H9 (cell line): ENCODE measurements at regions not wholly inside any gene's neighbourhood (a gene's known extent, or its start where the extent isn't known, plus 50 kb on each side); places are given as distances from the start of the nearest gene placed in this dataset.
A peak's percentile ranks its signal among the peaks of the same experiment; 100 is the strongest.

Source experiments
- DNase-seq: peaks from one replicate; pipeline ENCODE4 v3.0.0-alpha.2; 2017
- H2AFZ ChIP-seq: one replicate; pipeline ENCODE4 v1.6.1; 2013; ENCODE audit warnings: mild to moderate bottlenecking, low read length, control low read depth, moderate library complexity
- H2AK5ac ChIP-seq: 2 replicates; pipeline ENCODE4 v1.6.1; 2013; ENCODE audit warnings: low read length, control low read depth, mixed read lengths; ENCODE audit not compliant: insufficient read length
- H2BK120ac ChIP-seq: one replicate; pipeline ENCODE4 v1.6.1; 2013; ENCODE audit warnings: low read depth, mild to moderate bottlenecking, low read length, control low read depth, inconsistent platforms; ENCODE audit not compliant: poor library complexity, severe bottlenecking
- H2BK12ac ChIP-seq: 2 replicates; pipeline ENCODE4 v1.6.1; 2013; ENCODE audit warnings: low read length, control low read depth, mixed read lengths, low read depth; ENCODE audit not compliant: insufficient read length
- H2BK15ac ChIP-seq: 2 replicates; pipeline ENCODE4 v1.6.1; 2013; ENCODE audit warnings: low read depth, low read length, control low read depth
- H2BK20ac ChIP-seq: one replicate; pipeline ENCODE4 v1.6.1; 2013; ENCODE audit warnings: low read depth, mild to moderate bottlenecking, low read length, control low read depth, inconsistent platforms; ENCODE audit not compliant: poor library complexity, severe bottlenecking
- H2BK5ac ChIP-seq: 2 replicates; pipeline ENCODE4 v1.6.1; 2013; ENCODE audit warnings: low read length, control low read depth, mixed read lengths; ENCODE audit not compliant: insufficient read length
- H3K14ac ChIP-seq: 2 replicates; pipeline ENCODE4 v1.6.1; 2013; ENCODE audit warnings: low read length, control low read depth; ENCODE audit not compliant: insufficient read depth
- H3K18ac ChIP-seq: 2 replicates; pipeline ENCODE4 v1.6.1; 2013; ENCODE audit warnings: low read depth, mild to moderate bottlenecking, mixed read lengths, low read length, control low read depth; ENCODE audit not compliant: insufficient read length
- H3K23ac ChIP-seq: 2 replicates; pipeline ENCODE4 v1.6.1; 2013; ENCODE audit warnings: low read length, control low read depth, mixed read lengths, low read depth; ENCODE audit not compliant: insufficient read length
- H3K23me2 ChIP-seq: 2 replicates; pipeline ENCODE4 v1.6.1; 2013; ENCODE audit warnings: low read depth, mild to moderate bottlenecking, mixed read lengths, low read length, control low read depth; ENCODE audit not compliant: insufficient read length, poor library complexity, severe bottlenecking
- H3K27ac ChIP-seq: 2 replicates; pipeline ENCODE4 v1.5.1; 2013; ENCODE audit warnings: low read length, control low read depth, mixed read lengths, low read depth; ENCODE audit not compliant: insufficient read length
- H3K27me3 ChIP-seq: 2 replicates; pipeline ENCODE4 v1.6.1; 2013; ENCODE audit warnings: low read length, control low read depth, inconsistent platforms; ENCODE audit not compliant: insufficient read depth
- H3K4ac ChIP-seq: 2 replicates; pipeline ENCODE4 v1.6.1; 2013; ENCODE audit warnings: low read depth, mild to moderate bottlenecking, control low read depth, inconsistent platforms, low read length, moderate library complexity
- H3K4me1 ChIP-seq: 2 replicates; pipeline ENCODE4 v1.6.1; 2013; ENCODE audit warnings: low read length, control low read depth, inconsistent platforms; ENCODE audit not compliant: insufficient read depth
- H3K4me2 ChIP-seq: 2 replicates; pipeline ENCODE4 v1.6.1; 2013; ENCODE audit warnings: low read length, control low read depth, mixed read lengths; ENCODE audit not compliant: insufficient read length, insufficient read depth
- H3K56ac ChIP-seq: 2 replicates; pipeline ENCODE4 v1.6.1; 2013; ENCODE audit warnings: low read depth, mild to moderate bottlenecking, mixed read lengths, low read length, control low read depth; ENCODE audit not compliant: insufficient read length
- H3K79me1 ChIP-seq: 2 replicates; pipeline ENCODE4 v1.6.1; 2013; ENCODE audit warnings: low read depth, mild to moderate bottlenecking, moderate library complexity, low read length, control low read depth, inconsistent platforms; ENCODE audit not compliant: insufficient read depth, poor library complexity, severe bottlenecking
- H3K79me2 ChIP-seq: 2 replicates; pipeline ENCODE4 v1.6.1; 2013; ENCODE audit warnings: low read length, control low read depth, inconsistent platforms; ENCODE audit not compliant: insufficient read depth
- H3K9ac ChIP-seq: 2 replicates; pipeline ENCODE4 v1.6.1; 2013; ENCODE audit warnings: low read length, control low read depth, mixed read lengths; ENCODE audit not compliant: insufficient read length; ENCODE audit errors: extremely low read depth
- H3K9me3 ChIP-seq: one replicate; pipeline ENCODE4 v1.6.1; 2013; ENCODE audit warnings: low read depth, low read length, inconsistent platforms; ENCODE audit not compliant: control insufficient read depth
- H3T11ph ChIP-seq: one replicate; pipeline ENCODE4 v1.6.1; 2013; ENCODE audit warnings: mild to moderate bottlenecking, low read length, control low read depth, inconsistent platforms
- H4K20me1 ChIP-seq: one replicate; pipeline ENCODE4 v1.6.1; 2013; ENCODE audit not compliant: control insufficient read depth, insufficient read length, insufficient read depth
- H4K5ac ChIP-seq: 2 replicates; pipeline ENCODE4 v1.6.1; 2013; ENCODE audit warnings: low read depth, mild to moderate bottlenecking, mixed read lengths, low read length, control low read depth; ENCODE audit not compliant: insufficient read length
- H4K8ac ChIP-seq: replicated peaks from 2 replicates; pipeline ENCODE4 v1.6.1; 2013; ENCODE audit warnings: low read length, control low read depth, mixed read lengths, low read depth; ENCODE audit not compliant: insufficient read length
- H4K91ac ChIP-seq: 2 replicates; pipeline ENCODE4 v1.6.1; 2013; ENCODE audit warnings: low read depth, mild to moderate bottlenecking, moderate library complexity, mixed read lengths, low read length, control low read depth; ENCODE audit not compliant: insufficient read length
- H3K27ac Mint-ChIP-seq, 3 experiments: 2 replicates in 2 of 3; 3 replicates in 1 of 3; pipeline ENCODE4 v1.8.0; 2020 to 2021; ENCODE audit warnings: mixed read lengths in 3 of 3, mild to moderate bottlenecking in 1 of 3, moderate library complexity in 1 of 3
- H3K27me3 Mint-ChIP-seq: 2 replicates; pipeline ENCODE4 v1.8.0; 2021; ENCODE audit warnings: low read depth, mild to moderate bottlenecking, moderate library complexity, mixed read lengths
- H3K36me3 Mint-ChIP-seq, 3 experiments: 2 replicates in 2 of 3; 3 replicates in 1 of 3; pipeline ENCODE4 v1.8.0; 2020 to 2021; ENCODE audit warnings: low read depth in 3 of 3, mixed read lengths in 3 of 3; ENCODE audit not compliant: insufficient read depth in 1 of 3
- H3K4me1 Mint-ChIP-seq, 2 experiments: 2 replicates each; pipeline ENCODE4 v1.8.0; 2020; ENCODE audit warnings: mixed read lengths in 2 of 2
- H3K4me3 Mint-ChIP-seq, 2 experiments: 2 replicates in 1 of 2; 3 replicates in 1 of 2; pipeline ENCODE4 v1.8.0; 2020 to 2021; ENCODE audit warnings: mild to moderate bottlenecking in 2 of 2, mixed read lengths in 2 of 2, moderate library complexity in 1 of 2
- H3K9me3 Mint-ChIP-seq, 2 experiments: 2 replicates in 1 of 2; 3 replicates in 1 of 2; pipeline ENCODE4 v1.8.0; 2020; ENCODE audit warnings: mild to moderate bottlenecking in 2 of 2, mixed read lengths in 2 of 2, moderate library complexity in 1 of 2
- CTCF ChIP-seq: fragments of 200-600 bp; sonication (generic); conservative IDR thresholded peaks from 3 replicates; pipeline ENCODE4 v1.8.0; 2021; ENCODE audit warnings: antibody characterized with exemption, mild to moderate bottlenecking
- WGBS: extraction: QIAGEN DNeasy Blood & Tissue Kit; methylation state at CpG from one replicate; pipeline ENCODE4 v1.1.7; 2013; ENCODE audit warnings: missing lambda C conversion rate, low lambda C conversion rate, mixed read lengths; ENCODE audit not compliant: insufficient read length; ENCODE audit errors: extremely low coverage; 5-methylcytosine and 5-hydroxymethylcytosine counted together

DNA sequence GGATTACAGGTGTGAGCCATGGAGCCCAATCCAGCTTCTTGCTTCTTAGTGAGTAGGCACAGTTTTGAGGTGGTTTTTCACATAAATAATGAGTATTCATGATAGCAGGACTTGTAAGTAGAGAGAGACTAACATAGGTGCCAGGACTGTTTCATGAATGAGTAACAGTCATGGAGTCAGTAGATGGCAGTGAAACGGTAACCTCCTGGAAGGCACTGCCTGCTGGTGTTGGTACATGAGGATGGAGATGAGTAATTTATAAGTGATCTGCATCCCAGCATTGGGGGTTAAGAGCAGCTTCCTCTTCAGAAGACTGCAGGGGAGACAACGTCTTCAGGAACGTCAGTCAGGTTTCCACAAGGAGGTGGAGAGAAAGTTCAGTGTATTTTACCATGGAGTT is 143.8 kb downstream of the HAUS1 start:
- Histone ChIP-seq H4K20me1 (no peaks in the 10 kb centered on the region), H3K4me1 (peaks cover 4% of the 10 kb centered on the region; the same call in 1 of the 2 replicates), H3K23me2 (no peaks in the 10 kb centered on the region), H4K8ac (no peak overlapping the region), H3K14ac (no peak overlapping the region), H3K4ac (no peak overlapping the region), H2BK12ac (no peak overlapping the region), H2BK120ac (no peak overlapping the region), H3T11ph (no peak overlapping the region), H4K91ac (no peak overlapping the region), H3K23ac (no peak overlapping the region), H3K9ac (no peak overlapping the region), H3K27me3 (no peaks in the 10 kb centered on the region), H2BK20ac (no peak overlapping the region), H3K18ac (no peak overlapping the region), H3K79me2 (no peaks in the 10 kb centered on the region; the same call in 1 of the 2 replicates), H2AFZ (no peak overlapping the region), H3K9me3 (no peaks in the 10 kb centered on the region), H2BK15ac (no peak overlapping the region), H3K56ac (no peak overlapping the region), H2AK5ac (no peak overlapping the region), H3K4me2 (no peak overlapping the region), H3K79me1 (no peaks in the 10 kb centered on the region), H4K5ac (no peak overlapping the region), H2BK5ac (no peak overlapping the region), H3K27ac (no peak overlapping the region)
- Mint-ChIP-seq H3K4me3 (no peak overlapping the region), H3K36me3 (peaks cover 0 to 2% (median 0%) of the 10 kb centered on the region in 3 experiments; a peak in 1 of 7 replicates), H3K27ac (peak overlapping the region; percentile 38 to 58 (median 41); a peak in 5 of 7 replicates), H3K27me3 (no peaks in the 10 kb centered on the region), H3K4me1 (peaks cover 36 to 42% of the 10 kb centered on the region in 2 experiments), H3K9me3 (no peaks in the 10 kb centered on the region)
- DNase-seq, result no peak
- no CpG with 5 or more reads among the region's 3 CpGs for WGBS
- TF ChIP-seq CTCF, result no peak
